Nephron progenitor cell (in vitro differentiated cells): ENCODE measurements at regions not wholly inside any gene's neighbourhood (a gene's known extent, or its start where the extent isn't known, plus 50 kb on each side); places are given as distances from the start of the nearest gene placed in this dataset.

Source experiments
- DNase-seq: peaks from one replicate; pipeline ENCODE4 v3.0.0; 2021
- H3K27ac Mint-ChIP-seq: 2 replicates; pipeline ENCODE4 v1.8.0; 2021; ENCODE audit warnings: mild to moderate bottlenecking, moderate library complexity, mixed read lengths
- H3K27me3 Mint-ChIP-seq: 2 replicates; pipeline ENCODE4 v1.8.0; 2021; ENCODE audit warnings: mild to moderate bottlenecking, low read depth, mixed read lengths; ENCODE audit not compliant: poor library complexity
- H3K36me3 Mint-ChIP-seq: 2 replicates; pipeline ENCODE4 v1.8.0; 2021; ENCODE audit warnings: low read depth, mixed read lengths
- H3K4me1 Mint-ChIP-seq: 2 replicates; pipeline ENCODE4 v1.8.0; 2021; ENCODE audit warnings: mixed read lengths
- H3K4me3 Mint-ChIP-seq: 2 replicates; pipeline ENCODE4 v1.8.0; 2021; ENCODE audit warnings: mild to moderate bottlenecking, moderate library complexity, mixed read lengths
- H3K9me3 Mint-ChIP-seq: 2 replicates; pipeline ENCODE4 v1.8.0; 2021; ENCODE audit warnings: mild to moderate bottlenecking, moderate library complexity, mixed read lengths
- CTCF ChIP-seq: fragments of 200-600 bp; sonication (generic); IDR thresholded peaks from 2 replicates; pipeline ENCODE4 v1.5.0; 2021; ENCODE audit warnings: antibody characterized with exemption

GRCh38 chr10:78959217-78959923, 109.4 kb upstream of the ZMIZ1 start:
- no peaks in the 10 kb centered on the region for H3K36me3 Mint-ChIP-seq
- DNase-seq = no peak
- peaks cover 44% of the 10 kb centered on the region for H3K4me1 Mint-ChIP-seq
- no peak overlapping the region for H3K4me3 Mint-ChIP-seq
- H3K27me3 Mint-ChIP-seq = peaks cover 4% of the 10 kb centered on the region
- TF ChIP-seq CTCF = no peak
- no peak overlapping the region for H3K27ac Mint-ChIP-seq
- no peaks in the 10 kb centered on the region for H3K9me3 Mint-ChIP-seq

GRCh38 chr10:78959924-78960285, 108.9 kb upstream of the ZMIZ1 start:
- no peaks in the 10 kb centered on the region for H3K9me3 Mint-ChIP-seq
- peaks cover 44% of the 10 kb centered on the region for H3K4me1 Mint-ChIP-seq
- H3K36me3 Mint-ChIP-seq = no peaks in the 10 kb centered on the region
- peaks cover 4% of the 10 kb centered on the region for H3K27me3 Mint-ChIP-seq
- no peak overlapping the region for H3K27ac Mint-ChIP-seq
- no peak for DNase-seq
- TF ChIP-seq CTCF = no peak
- H3K4me3 Mint-ChIP-seq = no peak overlapping the region

GRCh38 chr10:78960316-78960800, 108.4 kb upstream of the ZMIZ1 start:
- TF ChIP-seq CTCF = no peak
- Mint-ChIP-seq H3K27ac (no peak overlapping the region), H3K9me3 (no peaks in the 10 kb centered on the region), H3K4me1 (peaks cover 44% of the 10 kb centered on the region), H3K36me3 (no peaks in the 10 kb centered on the region), H3K4me3 (no peak overlapping the region), H3K27me3 (peaks cover 4% of the 10 kb centered on the region)
- DNase-seq = no peak

- Mint-ChIP-seq H3K27me3 (peaks cover 4% of the 10 kb centered on the region), H3K27ac (no peak overlapping the region), H3K4me1 (peaks cover 54% of the 10 kb centered on the region), H3K9me3 (no peaks in the 10 kb centered on the region), H3K36me3 (no peaks in the 10 kb centered on the region), H3K4me3 (no peak overlapping the region)
- TF ChIP-seq CTCF = no peak
- no peak for DNase-seq
These were observed 107.0 kb upstream of the ZMIZ1 start for GRCh38 chr10:78961760-78962159.

GRCh38 chr10:78963074-78964034, 105.4 kb upstream of the ZMIZ1 start:
- H3K4me3 Mint-ChIP-seq = no peak overlapping the region
- DNase-seq = no peak
- no peaks in the 10 kb centered on the region for H3K36me3 Mint-ChIP-seq
- H3K4me1 Mint-ChIP-seq = peaks cover 65% of the 10 kb centered on the region
- H3K27ac Mint-ChIP-seq = no peak overlapping the region
- no peaks in the 10 kb centered on the region for H3K9me3 Mint-ChIP-seq
- H3K27me3 Mint-ChIP-seq = peaks cover 4% of the 10 kb centered on the region
- TF ChIP-seq CTCF = no peak
